Choroid plexus epithelial cell (primary cell): ENCODE measurements at regions not wholly inside any gene's neighbourhood (a gene's known extent, or its start where the extent isn't known, plus 50 kb on each side); places are given as distances from the start of the nearest gene placed in this dataset.
A peak's percentile ranks its signal among the peaks of the same experiment; 100 is the strongest.

Experiments
- DNase-seq: peaks from one replicate; pipeline ENCODE4 v3.0.0-alpha.2; 2010; ENCODE audit warnings: low read depth
- H3K4me3 ChIP-seq: 2 replicates; pipeline ENCODE4 v1.5.1; 2011; ENCODE audit warnings: low read depth, mild to moderate bottlenecking, control low read depth, low read length, moderate library complexity
- TF ChIP-seq, protein P1 (sequence below): conservative IDR thresholded peaks from 2 replicates; pipeline ENCODE4 v1.5.1; 2011; ENCODE audit warnings: low read depth, mild to moderate bottlenecking, control low read depth, inconsistent platforms, low read length, moderate library complexity

- peak; percentile 80 for DNase-seq
- no peak overlapping the region for H3K4me3 ChIP-seq
- TF ChIP-seq, protein P1, sequence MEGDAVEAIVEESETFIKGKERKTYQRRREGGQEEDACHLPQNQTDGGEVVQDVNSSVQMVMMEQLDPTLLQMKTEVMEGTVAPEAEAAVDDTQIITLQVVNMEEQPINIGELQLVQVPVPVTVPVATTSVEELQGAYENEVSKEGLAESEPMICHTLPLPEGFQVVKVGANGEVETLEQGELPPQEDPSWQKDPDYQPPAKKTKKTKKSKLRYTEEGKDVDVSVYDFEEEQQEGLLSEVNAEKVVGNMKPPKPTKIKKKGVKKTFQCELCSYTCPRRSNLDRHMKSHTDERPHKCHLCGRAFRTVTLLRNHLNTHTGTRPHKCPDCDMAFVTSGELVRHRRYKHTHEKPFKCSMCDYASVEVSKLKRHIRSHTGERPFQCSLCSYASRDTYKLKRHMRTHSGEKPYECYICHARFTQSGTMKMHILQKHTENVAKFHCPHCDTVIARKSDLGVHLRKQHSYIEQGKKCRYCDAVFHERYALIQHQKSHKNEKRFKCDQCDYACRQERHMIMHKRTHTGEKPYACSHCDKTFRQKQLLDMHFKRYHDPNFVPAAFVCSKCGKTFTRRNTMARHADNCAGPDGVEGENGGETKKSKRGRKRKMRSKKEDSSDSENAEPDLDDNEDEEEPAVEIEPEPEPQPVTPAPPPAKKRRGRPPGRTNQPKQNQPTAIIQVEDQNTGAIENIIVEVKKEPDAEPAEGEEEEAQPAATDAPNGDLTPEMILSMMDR = peak; percentile 92
Measured at GRCh38 chr11:33970984-33971466, 79.1 kb upstream of the LMO2 start.

- TF ChIP-seq, protein P1 = no peak
- no peak overlapping the region for H3K4me3 ChIP-seq
- no peak for DNase-seq
Measured at GRCh38 chr11:33967451-33967850, 75.6 kb upstream of the LMO2 start.

DNA sequence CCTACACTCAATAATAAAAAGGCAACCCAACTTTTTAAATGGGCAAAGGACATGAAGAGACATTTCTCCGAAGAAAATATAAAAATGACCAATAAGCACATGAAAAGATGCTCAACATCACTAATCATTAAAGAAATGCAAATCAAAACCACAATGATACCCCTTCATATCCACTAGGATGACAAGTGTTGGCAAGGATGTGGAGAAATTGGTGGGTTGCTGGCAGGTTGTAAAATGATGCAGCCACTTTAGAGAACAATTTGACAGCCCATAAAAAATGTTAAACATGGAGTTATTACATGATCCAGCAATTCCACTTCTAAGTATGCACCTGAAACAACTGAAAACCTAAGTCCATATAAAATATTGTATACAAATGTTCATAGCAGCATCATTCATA is 73.2 kb upstream of the LMO2 start:
- DNase-seq = no peak
- H3K4me3 ChIP-seq = no peak overlapping the region
- TF ChIP-seq, protein P1 = no peak

GRCh38 chr11:33959855-33960400 is 68.1 kb upstream of the LMO2 start:
- no peak overlapping the region for H3K4me3 ChIP-seq
- no peak for DNase-seq
- TF ChIP-seq, protein P1 = no peak

DNA sequence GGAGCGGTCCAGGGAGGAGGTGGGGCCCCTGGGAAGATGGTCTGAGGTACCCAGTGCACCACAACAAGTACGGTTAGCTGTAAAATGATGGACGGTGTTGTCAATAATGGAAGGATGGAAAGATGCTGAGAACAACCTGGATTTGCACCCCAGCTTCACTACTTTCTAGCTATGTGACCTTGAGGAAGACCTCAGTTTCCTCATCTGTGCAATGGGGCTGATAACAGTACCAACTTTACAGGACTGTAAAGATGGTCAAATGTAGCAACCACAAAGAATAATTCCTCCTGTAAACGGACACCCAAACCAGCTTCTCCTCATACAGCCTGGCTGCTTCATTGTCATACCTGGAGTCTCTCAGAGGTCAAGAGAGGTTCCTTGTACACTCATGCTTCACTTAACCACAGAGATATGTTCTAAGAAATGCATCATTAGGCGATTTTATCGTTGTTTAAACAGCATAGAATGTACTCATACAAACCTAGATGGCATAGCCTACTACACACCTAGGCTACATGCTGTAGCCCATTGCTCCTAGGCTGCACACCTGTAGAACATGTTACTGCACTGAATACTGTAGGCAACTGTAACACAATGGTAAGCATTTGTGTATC is 65.5 kb upstream of the LMO2 start:
- TF ChIP-seq, protein P1 = no peak

GRCh38 chr11:33956611-33957010 is 64.7 kb upstream of the LMO2 start:
- H3K4me3 ChIP-seq = no peak overlapping the region
- TF ChIP-seq, protein P1 = no peak
- DNase-seq = no peak

More for the DNA sequence above, 65.5 kb upstream of the LMO2 start:
- H3K4me3 ChIP-seq = no peak overlapping the region
- no peak for DNase-seq

DNA sequence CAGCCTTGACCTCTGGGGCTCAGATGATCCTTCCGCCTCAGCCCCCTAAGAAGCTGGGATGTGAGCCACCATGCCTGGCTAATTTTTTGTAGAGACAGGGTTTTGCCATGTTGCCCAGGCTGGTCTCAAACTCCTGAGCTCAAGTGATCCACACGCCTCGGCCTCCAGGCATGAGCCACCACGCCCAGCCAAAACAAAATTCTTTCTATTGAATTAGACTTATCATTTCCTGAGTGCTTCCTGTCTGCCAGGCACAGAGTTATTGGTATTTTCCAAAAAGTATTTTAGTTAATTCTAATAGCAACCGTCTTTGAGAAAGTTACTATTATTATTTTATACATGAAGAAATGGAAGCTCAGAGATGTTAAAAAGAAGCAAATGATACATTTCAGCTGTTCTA is 61.4 kb upstream of the LMO2 start:
- TF ChIP-seq, protein P1 = no peak
- no peak overlapping the region for H3K4me3 ChIP-seq
- DNase-seq = no peak
